Trophoblast cell (in vitro differentiated cells and primary cell): ENCODE measurements at regions not wholly inside any gene's neighbourhood (a gene's known extent, or its start where the extent isn't known, plus 50 kb on each side); places are given as distances from the start of the nearest gene placed in this dataset.

Experiments used
- DNase-seq, 2 donors: peaks; one replicate each; pipeline ENCODE4 v3.0.0-alpha.2; 2016
- H2AFZ ChIP-seq: 2 replicates; pipeline ENCODE4 v1.6.1; 2013; ENCODE audit warnings: low read length, moderate library complexity, mild to moderate bottlenecking; ENCODE audit not compliant: insufficient read depth, poor library complexity
- H2AK5ac ChIP-seq: 2 replicates; pipeline ENCODE4 v1.6.1; 2013; ENCODE audit warnings: mild to moderate bottlenecking, low read length
- H2BK120ac ChIP-seq: 2 replicates; pipeline ENCODE4 v1.6.1; 2013; ENCODE audit warnings: low read length, mild to moderate bottlenecking, moderate library complexity; ENCODE audit not compliant: insufficient read depth, poor library complexity
- H2BK12ac ChIP-seq: 2 replicates; pipeline ENCODE4 v1.6.1; 2013; ENCODE audit warnings: mild to moderate bottlenecking, low read length, moderate library complexity
- H2BK5ac ChIP-seq: 2 replicates; pipeline ENCODE4 v1.6.1; 2013; ENCODE audit warnings: low read length, low read depth, moderate library complexity, mild to moderate bottlenecking; ENCODE audit not compliant: poor library complexity
- H3K14ac ChIP-seq: 2 replicates; pipeline ENCODE4 v1.6.1; 2013; ENCODE audit warnings: mild to moderate bottlenecking, low read length
- H3K18ac ChIP-seq: 2 replicates; pipeline ENCODE4 v1.6.1; 2013; ENCODE audit warnings: mild to moderate bottlenecking, low read length
- H3K23ac ChIP-seq: 2 replicates; pipeline ENCODE4 v1.6.1; 2013; ENCODE audit warnings: low read length
- H3K27ac ChIP-seq: 2 replicates; pipeline ENCODE4 v1.5.1; 2013; ENCODE audit warnings: low read depth, mild to moderate bottlenecking, inconsistent platforms, low read length, moderate library complexity
- H3K27me3 ChIP-seq: 2 replicates; pipeline ENCODE4 v1.6.1; 2013; ENCODE audit warnings: inconsistent platforms, mild to moderate bottlenecking, low read length, moderate library complexity; ENCODE audit not compliant: insufficient read depth
- H3K36me3 ChIP-seq, 2 experiments: 1 replicate in 1 of 2; 2 replicates in 1 of 2; pipeline ENCODE4 v1.6.1; 2013; ENCODE audit warnings: low read length in 2 of 2, mild to moderate bottlenecking in 2 of 2, moderate library complexity in 1 of 2; ENCODE audit not compliant: insufficient read depth in 2 of 2, control insufficient read depth in 1 of 2
- H3K4ac ChIP-seq: 2 replicates; pipeline ENCODE4 v1.6.1; 2013; ENCODE audit warnings: low read depth, mild to moderate bottlenecking, low read length, moderate library complexity
- H3K4me1 ChIP-seq, 2 experiments: 1 replicate in 1 of 2; 2 replicates in 1 of 2; pipeline ENCODE4 v1.6.1; 2013; ENCODE audit warnings: low read length in 2 of 2, mild to moderate bottlenecking in 2 of 2, moderate library complexity in 1 of 2; ENCODE audit not compliant: insufficient read depth in 2 of 2, control insufficient read depth in 1 of 2
- H3K4me2 ChIP-seq: 2 replicates; pipeline ENCODE4 v1.6.1; 2013; ENCODE audit warnings: inconsistent platforms, mild to moderate bottlenecking, low read length, moderate library complexity
- H3K4me3 ChIP-seq: 2 replicates; pipeline ENCODE4 v1.5.1; 2013; ENCODE audit warnings: mild to moderate bottlenecking, low read depth, low read length, inconsistent platforms
- H3K79me1 ChIP-seq: one replicate; pipeline ENCODE4 v1.6.1; 2013; ENCODE audit warnings: low read length
- H3K79me2 ChIP-seq: 2 replicates; pipeline ENCODE4 v1.6.1; 2013; ENCODE audit warnings: low read length, mild to moderate bottlenecking; ENCODE audit not compliant: control insufficient read depth, insufficient read depth, poor library complexity
- H3K9ac ChIP-seq: 2 replicates; pipeline ENCODE4 v1.6.1; 2013; ENCODE audit warnings: mild to moderate bottlenecking, low read length
- H3K9me3 ChIP-seq: 2 replicates; pipeline ENCODE4 v1.6.1; 2013; ENCODE audit warnings: low read depth, mild to moderate bottlenecking, control low read depth, inconsistent platforms, low read length; ENCODE audit not compliant: insufficient read depth
- H4K12ac ChIP-seq: 2 replicates; pipeline ENCODE4 v1.6.1; 2013; ENCODE audit warnings: low read depth, mild to moderate bottlenecking, low read length, moderate library complexity
- H4K8ac ChIP-seq: 2 replicates; pipeline ENCODE4 v1.6.1; 2013; ENCODE audit warnings: low read depth, mild to moderate bottlenecking, low read length, moderate library complexity
- H4K91ac ChIP-seq: one replicate; pipeline ENCODE4 v1.6.1; 2013; ENCODE audit warnings: low read depth, mild to moderate bottlenecking, low read length, moderate library complexity
- WGBS: extraction: QIAGEN DNeasy Blood & Tissue Kit; methylation state at CpG from one replicate; pipeline ENCODE4 v1.1.7; 2013; ENCODE audit warnings: missing lambda C conversion rate; ENCODE audit not compliant: insufficient read length, insufficient coverage; ENCODE audit errors: extremely low coverage; 5-methylcytosine and 5-hydroxymethylcytosine counted together

DNA sequence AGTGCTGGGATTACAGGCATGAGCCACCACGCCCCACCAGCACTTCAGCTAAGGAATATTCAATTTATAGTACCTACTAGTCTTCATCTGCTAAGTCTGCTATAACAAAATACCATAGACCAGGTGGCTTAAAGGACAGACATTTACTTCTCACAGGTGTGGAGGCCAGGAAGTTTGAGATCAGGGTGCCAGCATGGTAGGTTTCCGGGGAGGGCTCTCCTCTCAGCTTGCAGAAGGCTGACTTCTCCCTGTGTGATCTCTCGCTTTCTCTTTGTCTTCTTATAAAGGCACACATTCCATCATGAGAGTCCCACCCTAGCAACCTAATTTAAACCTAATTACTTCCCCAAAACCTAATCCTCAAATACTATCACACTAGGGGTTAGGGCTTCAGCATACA lies 433.0 kb downstream of the INSC start:
- H3K9ac ChIP-seq = no peak overlapping the region
- no peaks in the 10 kb centered on the region for H3K36me3 ChIP-seq
- H4K91ac ChIP-seq = no peak overlapping the region
- no peak overlapping the region for H2AFZ ChIP-seq
- H3K79me1 ChIP-seq = no peaks in the 10 kb centered on the region
- peak; percentile 52 to 54 for DNase-seq
- no peak overlapping the region for H2BK120ac ChIP-seq
- H3K4ac ChIP-seq = no peak overlapping the region
- H2BK12ac ChIP-seq = no peak overlapping the region
- H3K18ac ChIP-seq = no peak overlapping the region
- no peak overlapping the region for H3K4me2 ChIP-seq
- H3K27ac ChIP-seq = no peak overlapping the region
- H3K23ac ChIP-seq = no peak overlapping the region
- no peaks in the 10 kb centered on the region for H3K79me2 ChIP-seq
- H3K27me3 ChIP-seq = no peaks in the 10 kb centered on the region
- H4K8ac ChIP-seq = no peak overlapping the region
- H2AK5ac ChIP-seq = no peak overlapping the region
- H2BK5ac ChIP-seq = no peak overlapping the region
- no CpG with 5 or more reads among the region's 3 CpGs for WGBS
- no peaks in the 10 kb centered on the region for H3K4me1 ChIP-seq
- no peaks in the 10 kb centered on the region for H3K9me3 ChIP-seq
- H3K14ac ChIP-seq = no peak overlapping the region
- no peak overlapping the region for H4K12ac ChIP-seq
- H3K4me3 ChIP-seq = no peak overlapping the region

DNA sequence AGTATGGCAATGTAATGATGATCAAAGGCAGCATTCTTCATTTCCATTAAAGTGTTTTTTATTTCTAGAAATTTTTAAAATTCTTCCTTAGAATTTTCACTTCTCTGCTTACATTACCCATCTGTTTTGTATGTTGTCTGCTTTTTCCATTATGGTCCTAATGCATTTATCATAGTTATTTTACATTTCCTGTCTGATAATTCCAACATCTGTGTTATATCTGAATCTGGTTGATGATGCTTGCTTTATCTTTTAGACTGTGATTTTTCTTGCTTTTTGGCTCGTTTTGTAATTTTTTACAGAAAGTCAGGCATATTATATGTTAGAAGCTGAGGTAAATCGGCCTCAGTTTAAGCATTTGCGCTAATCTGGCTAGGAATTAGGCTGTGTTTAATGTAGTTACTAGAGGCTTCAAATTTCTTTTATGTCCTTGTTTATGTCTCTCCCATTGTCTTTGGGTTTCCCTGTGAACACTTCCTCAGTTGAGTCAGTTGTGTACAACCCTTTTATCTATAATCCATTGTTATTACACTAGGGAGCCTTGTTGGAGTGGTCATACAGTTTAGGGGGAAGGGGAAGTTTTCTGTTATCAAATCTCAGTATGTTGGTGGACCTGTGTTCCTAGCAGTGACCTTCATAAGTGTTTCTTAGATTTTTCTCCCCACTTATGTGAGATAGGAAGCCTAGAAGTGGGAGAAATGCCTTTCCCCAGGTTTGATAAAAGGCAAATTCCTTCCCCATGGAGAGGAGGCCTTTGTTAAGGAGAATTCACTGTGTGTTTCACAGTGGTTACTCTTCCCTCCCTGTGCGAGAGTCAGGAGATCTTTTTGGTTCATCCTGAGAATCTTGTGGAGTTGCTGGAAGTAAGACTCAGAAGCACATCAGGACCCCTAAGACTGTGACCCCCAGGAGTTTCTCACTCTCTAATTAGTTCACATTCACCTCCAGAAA lies 437.5 kb downstream of the INSC start:
- no peak overlapping the region for H2BK120ac ChIP-seq
- H2AFZ ChIP-seq = no peak overlapping the region
- no peaks in the 10 kb centered on the region for H3K36me3 ChIP-seq
- no peak overlapping the region for H2BK12ac ChIP-seq
- H3K79me2 ChIP-seq = no peaks in the 10 kb centered on the region
- no peak overlapping the region for H3K27ac ChIP-seq
- no peaks in the 10 kb centered on the region for H3K79me1 ChIP-seq
- no peak overlapping the region for H4K8ac ChIP-seq
- H2AK5ac ChIP-seq = no peak overlapping the region
- H3K18ac ChIP-seq = no peak overlapping the region
- no peak overlapping the region for H3K14ac ChIP-seq
- no peaks in the 10 kb centered on the region for H3K9me3 ChIP-seq
- H3K23ac ChIP-seq = no peak overlapping the region
- H3K4ac ChIP-seq = no peak overlapping the region
- H2BK5ac ChIP-seq = no peak overlapping the region
- H4K12ac ChIP-seq = no peak overlapping the region
- H3K9ac ChIP-seq = no peak overlapping the region
- no peaks in the 10 kb centered on the region for H3K27me3 ChIP-seq
- no CpG with 5 or more reads among the region's 4 CpGs for WGBS
- no peak overlapping the region for H3K4me2 ChIP-seq
- no peaks in the 10 kb centered on the region for H3K4me1 ChIP-seq
- no peak overlapping the region for H3K4me3 ChIP-seq
- DNase-seq = no peak
- H4K91ac ChIP-seq = no peak overlapping the region

DNA sequence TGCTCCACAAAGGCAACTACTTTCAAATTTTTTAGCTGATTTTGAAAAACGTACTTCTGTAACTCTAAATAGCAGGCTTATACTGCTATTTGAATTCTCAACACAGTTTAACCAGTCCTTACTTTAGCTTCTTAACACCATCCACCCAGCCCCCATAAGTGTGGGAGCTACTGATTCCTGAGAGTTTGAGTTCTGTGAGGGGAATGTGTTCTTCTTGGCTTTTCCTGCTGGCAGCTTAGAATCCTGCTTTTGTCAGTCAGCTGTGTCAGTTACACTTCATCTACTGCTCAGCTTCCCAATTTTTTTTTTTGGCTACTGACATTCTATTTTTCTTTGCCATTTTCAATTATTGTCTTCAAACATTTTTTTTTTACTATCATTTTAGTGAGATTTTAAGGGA lies 440.4 kb downstream of the INSC start:
- Histone ChIP-seq H3K23ac (no peak overlapping the region), H2BK12ac (no peak overlapping the region), H4K8ac (no peak overlapping the region), H3K4me2 (no peak overlapping the region), H3K9me3 (no peaks in the 10 kb centered on the region), H3K36me3 (no peaks in the 10 kb centered on the region), H3K27me3 (no peaks in the 10 kb centered on the region), H3K4me3 (no peak overlapping the region), H3K4ac (no peak overlapping the region), H3K18ac (no peak overlapping the region), H3K14ac (no peak overlapping the region), H4K12ac (no peak overlapping the region), H4K91ac (no peak overlapping the region), H3K79me2 (no peaks in the 10 kb centered on the region), H2AFZ (no peak overlapping the region), H2AK5ac (no peak overlapping the region), H3K27ac (no peak overlapping the region), H3K9ac (no peak overlapping the region), H3K79me1 (no peaks in the 10 kb centered on the region), H2BK120ac (no peak overlapping the region), H3K4me1 (no peaks in the 10 kb centered on the region), H2BK5ac (no peak overlapping the region)
- no CpG with 5 or more reads among the region's 1 CpG for WGBS
- no peak for DNase-seq

DNA sequence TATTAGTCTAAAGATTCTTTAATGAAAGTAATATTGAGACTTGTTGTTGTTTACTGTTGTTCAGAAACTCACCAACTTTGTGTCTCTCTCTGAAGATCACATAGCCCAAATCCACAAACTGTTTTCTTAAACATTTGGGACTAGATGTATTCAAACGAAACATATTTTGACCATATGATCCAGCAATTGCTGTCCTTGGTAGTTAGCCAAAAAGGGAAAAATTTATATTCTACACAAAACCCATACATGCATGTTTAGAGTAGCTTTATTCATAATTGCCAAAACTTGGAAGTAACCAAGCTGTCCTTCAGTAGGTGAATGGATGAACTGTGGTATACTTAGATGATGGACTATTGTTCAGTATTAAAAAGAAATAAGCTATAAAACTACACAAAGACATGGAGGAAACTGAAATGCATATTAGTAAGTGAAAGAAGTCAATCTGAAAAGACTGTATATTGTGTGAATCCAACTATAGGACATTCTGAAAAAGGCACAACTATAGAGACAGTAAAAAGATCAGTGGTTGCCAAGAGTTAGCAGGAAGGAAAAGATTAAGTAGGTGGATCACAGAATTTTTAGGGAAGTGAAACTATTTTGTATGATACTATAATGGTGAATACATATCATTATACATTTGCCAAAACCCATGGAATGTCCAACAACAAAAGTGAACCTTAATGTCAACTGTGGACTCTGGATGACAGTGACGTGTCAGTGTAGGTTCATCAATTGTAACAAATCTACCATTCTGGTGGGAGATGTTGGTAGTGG lies 442.9 kb downstream of the INSC start:
- no peaks in the 10 kb centered on the region for H3K4me1 ChIP-seq
- H3K4ac ChIP-seq = no peak overlapping the region
- no peak overlapping the region for H3K9ac ChIP-seq
- no peak overlapping the region for H2BK120ac ChIP-seq
- no peak overlapping the region for H4K8ac ChIP-seq
- H3K4me3 ChIP-seq = no peak overlapping the region
- H3K18ac ChIP-seq = no peak overlapping the region
- no peak overlapping the region for H3K27ac ChIP-seq
- H4K91ac ChIP-seq = no peak overlapping the region
- no peak for DNase-seq
- no peak overlapping the region for H3K4me2 ChIP-seq
- no peak overlapping the region for H2AFZ ChIP-seq
- H3K36me3 ChIP-seq = no peaks in the 10 kb centered on the region
- no peaks in the 10 kb centered on the region for H3K27me3 ChIP-seq
- H2AK5ac ChIP-seq = no peak overlapping the region
- H3K9me3 ChIP-seq = no peaks in the 10 kb centered on the region
- H2BK12ac ChIP-seq = no peak overlapping the region
- H3K23ac ChIP-seq = no peak overlapping the region
- H3K14ac ChIP-seq = no peak overlapping the region
- H3K79me1 ChIP-seq = no peaks in the 10 kb centered on the region
- no CpG with 5 or more reads among the region's 2 CpGs for WGBS
- H4K12ac ChIP-seq = no peak overlapping the region
- no peak overlapping the region for H2BK5ac ChIP-seq
- no peaks in the 10 kb centered on the region for H3K79me2 ChIP-seq
